ENCODE measurements at regions not wholly inside any gene's neighbourhood (a gene's known extent, or its start where the extent isn't known, plus 50 kb on each side); places are given as distances from the start of the nearest gene placed in this dataset.

DNA sequence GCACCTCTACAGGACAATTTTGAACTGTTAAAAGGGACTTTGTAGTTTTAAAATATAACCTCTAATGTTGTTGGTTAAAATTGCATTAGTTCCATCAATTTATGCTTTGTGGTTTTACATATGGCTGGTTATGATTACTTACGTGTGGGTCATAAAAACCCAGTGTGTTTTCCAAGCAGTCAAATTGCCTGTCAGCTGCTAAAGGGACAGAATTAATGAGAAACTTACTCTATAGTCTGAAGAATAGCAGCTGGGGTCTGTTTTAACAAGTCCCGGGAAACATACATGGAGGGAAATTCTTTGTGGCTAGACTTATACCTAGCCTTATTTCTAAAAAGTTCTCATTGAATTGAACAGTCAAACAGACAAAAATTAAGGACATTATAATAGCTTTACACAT lies 820.9 kb upstream of the ADGRL4 start:
- Histone ChIP-seq H3K36me3 (no peaks in the 10 kb centered on the region), H3K4me3 (no peak overlapping the region), H3K27me3 (replicated peaks; ENCODE audit: insufficient read depth) (no peaks in the 10 kb centered on the region), H3K27ac (no peak overlapping the region), H3K9me3 (no peaks in the 10 kb centered on the region), H3K4me1 (replicated peaks) (no peaks in the 10 kb centered on the region)
- DNase-seq (ENCODE audit: low spot score), result no peak
- WGBS, result 24% methylated on average over 2 of the region's 2 CpGs
- intact Hi-C loops (cut with DNase I), result no loop called here
- TF ChIP-seq, protein P1, sequence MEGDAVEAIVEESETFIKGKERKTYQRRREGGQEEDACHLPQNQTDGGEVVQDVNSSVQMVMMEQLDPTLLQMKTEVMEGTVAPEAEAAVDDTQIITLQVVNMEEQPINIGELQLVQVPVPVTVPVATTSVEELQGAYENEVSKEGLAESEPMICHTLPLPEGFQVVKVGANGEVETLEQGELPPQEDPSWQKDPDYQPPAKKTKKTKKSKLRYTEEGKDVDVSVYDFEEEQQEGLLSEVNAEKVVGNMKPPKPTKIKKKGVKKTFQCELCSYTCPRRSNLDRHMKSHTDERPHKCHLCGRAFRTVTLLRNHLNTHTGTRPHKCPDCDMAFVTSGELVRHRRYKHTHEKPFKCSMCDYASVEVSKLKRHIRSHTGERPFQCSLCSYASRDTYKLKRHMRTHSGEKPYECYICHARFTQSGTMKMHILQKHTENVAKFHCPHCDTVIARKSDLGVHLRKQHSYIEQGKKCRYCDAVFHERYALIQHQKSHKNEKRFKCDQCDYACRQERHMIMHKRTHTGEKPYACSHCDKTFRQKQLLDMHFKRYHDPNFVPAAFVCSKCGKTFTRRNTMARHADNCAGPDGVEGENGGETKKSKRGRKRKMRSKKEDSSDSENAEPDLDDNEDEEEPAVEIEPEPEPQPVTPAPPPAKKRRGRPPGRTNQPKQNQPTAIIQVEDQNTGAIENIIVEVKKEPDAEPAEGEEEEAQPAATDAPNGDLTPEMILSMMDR (IDR thresholded peaks at IDR 0.05), result no peak
- TF ChIP-seq POLR2AphosphoS5 (IDR thresholded peaks at IDR 0.05), result no peak
- TF ChIP-seq POLR2A (IDR thresholded peaks at IDR 0.05), result no peak

DNA sequence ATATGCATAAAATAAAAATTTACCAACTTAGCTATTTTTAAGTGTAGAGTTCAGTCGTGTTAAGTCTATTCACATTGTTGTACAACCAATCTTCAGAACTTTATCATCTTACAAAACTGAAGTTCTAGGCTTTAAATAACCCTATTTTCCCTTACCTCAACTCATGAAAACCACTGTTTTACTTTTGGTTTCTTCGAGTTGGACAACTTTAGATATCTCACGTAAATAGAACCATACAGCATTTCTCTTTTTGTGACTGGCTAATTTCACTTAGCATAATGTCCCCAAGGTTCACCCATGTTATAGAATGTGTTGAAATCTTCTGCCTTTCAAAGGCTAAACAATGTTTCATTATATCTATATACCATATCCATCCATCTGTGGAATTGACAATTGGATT lies 819.0 kb upstream of the ADGRL4 start:
- Histone ChIP-seq H3K27ac (no peak overlapping the region), H3K4me1 (replicated peaks) (no peaks in the 10 kb centered on the region), H3K27me3 (replicated peaks; ENCODE audit: insufficient read depth) (no peaks in the 10 kb centered on the region), H3K9me3 (no peaks in the 10 kb centered on the region), H3K36me3 (no peaks in the 10 kb centered on the region), H3K4me3 (no peak overlapping the region)
- DNase-seq (ENCODE audit: low spot score), result no peak
- intact Hi-C loops (cut with DNase I), result no loop called here
- no peak for TF ChIP-seq POLR2A (IDR thresholded peaks at IDR 0.05)
- TF ChIP-seq, protein P1 (IDR thresholded peaks at IDR 0.05), result no peak
- no peak for TF ChIP-seq POLR2AphosphoS5 (IDR thresholded peaks at IDR 0.05)
- WGBS, result 93% methylated on average over 3 of the region's 3 CpGs

DNA sequence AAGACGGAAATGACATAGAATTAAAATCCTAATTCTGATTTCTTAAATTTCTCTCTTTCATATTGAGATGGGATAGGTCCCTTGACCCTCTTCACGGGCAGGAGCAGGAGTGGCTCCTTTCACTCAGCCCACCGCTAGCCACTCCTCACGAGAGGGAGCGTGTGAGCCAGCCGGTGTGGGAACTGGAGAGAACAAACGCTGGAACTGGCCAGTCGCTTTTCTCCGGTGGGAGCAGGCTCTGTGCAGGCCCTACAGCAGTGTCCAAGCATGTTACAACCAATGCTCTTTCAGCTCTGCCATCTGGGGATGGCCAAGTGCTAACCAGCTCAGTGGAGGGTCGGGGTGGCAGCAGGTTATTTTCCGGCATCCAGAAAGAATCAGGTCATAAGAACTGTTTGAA lies 815.5 kb upstream of the ADGRL4 start:
- Histone ChIP-seq H3K27ac (no peak overlapping the region), H3K4me1 (replicated peaks) (no peaks in the 10 kb centered on the region), H3K9me3 (no peaks in the 10 kb centered on the region), H3K4me3 (no peak overlapping the region), H3K27me3 (replicated peaks; ENCODE audit: insufficient read depth) (no peaks in the 10 kb centered on the region), H3K36me3 (no peaks in the 10 kb centered on the region)
- intact Hi-C loops (cut with DNase I), result no loop called here
- 95% methylated on average over 11 of the region's 11 CpGs for WGBS
- TF ChIP-seq POLR2AphosphoS5 (IDR thresholded peaks at IDR 0.05) (no peak), POLR2A (IDR thresholded peaks at IDR 0.05) (no peak)
- TF ChIP-seq, protein P1 (IDR thresholded peaks at IDR 0.05), result no peak
- no peak for DNase-seq (ENCODE audit: low spot score)

DNA sequence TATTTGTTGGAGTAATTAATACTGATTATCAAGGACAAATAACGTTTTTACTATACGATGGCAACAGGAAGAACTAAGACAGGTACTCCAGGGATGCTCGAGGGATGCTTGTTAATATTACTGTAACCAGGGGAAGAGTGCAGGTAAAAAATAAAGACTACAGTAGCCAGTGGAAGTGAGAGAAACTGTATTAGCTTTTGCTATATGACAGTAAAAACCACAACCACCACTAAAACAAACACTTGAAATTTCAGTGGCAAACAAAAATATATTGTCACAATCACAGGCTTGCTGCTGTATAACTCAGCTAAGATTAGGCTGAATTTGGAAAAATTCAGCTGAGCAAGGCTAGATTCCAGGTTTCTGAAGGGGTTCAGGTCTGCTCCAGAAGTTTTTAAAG lies 812.6 kb upstream of the ADGRL4 start:
- H3K27me3 ChIP-seq (replicated peaks; ENCODE audit: insufficient read depth), result no peaks in the 10 kb centered on the region
- no peaks in the 10 kb centered on the region for H3K9me3 ChIP-seq
- intact Hi-C loops (cut with DNase I), result no loop called here
- DNase-seq (ENCODE audit: low spot score), result no peak
- no peak overlapping the region for H3K4me3 ChIP-seq
- 89% methylated on average over 3 of the region's 3 CpGs for WGBS
- H3K36me3 ChIP-seq, result no peaks in the 10 kb centered on the region
- no peak overlapping the region for H3K27ac ChIP-seq
- TF ChIP-seq, protein P1 (IDR thresholded peaks at IDR 0.05), result no peak
- TF ChIP-seq POLR2A (IDR thresholded peaks at IDR 0.05) (no peak), POLR2AphosphoS5 (IDR thresholded peaks at IDR 0.05) (no peak)
- no peaks in the 10 kb centered on the region for H3K4me1 ChIP-seq (replicated peaks)

DNA sequence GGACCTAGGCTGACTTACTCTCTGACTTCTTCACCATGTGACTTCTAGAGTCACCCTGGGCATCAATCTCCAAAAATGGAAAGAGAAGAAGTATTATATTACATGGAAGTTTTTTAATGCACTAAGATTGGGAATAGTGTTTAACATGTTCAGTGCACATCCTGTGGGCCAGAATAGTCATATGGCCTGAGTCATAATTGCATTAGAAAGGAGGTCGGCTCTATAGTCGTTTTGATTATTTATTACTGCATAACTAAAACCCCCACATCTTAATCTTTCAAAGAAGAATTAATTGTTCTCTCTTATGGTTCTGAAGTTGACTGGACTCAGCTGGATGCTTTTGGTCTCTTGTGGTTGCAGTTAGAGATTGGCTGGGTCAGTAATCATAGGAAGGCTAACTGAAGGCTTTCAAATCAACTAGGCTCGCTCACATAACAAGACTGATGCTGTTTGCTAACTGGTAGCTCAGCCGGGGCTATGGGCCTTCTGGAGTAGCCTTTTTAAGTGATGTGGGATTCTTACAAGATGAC lies 810.6 kb upstream of the ADGRL4 start:
- 63% methylated on average over 4 of the region's 4 CpGs for WGBS
- intact Hi-C loops (cut with DNase I), result no loop called here

More for the DNA sequence above, 810.6 kb upstream of the ADGRL4 start:
- no peak overlapping the region for H3K4me3 ChIP-seq
- no peaks in the 10 kb centered on the region for H3K27me3 ChIP-seq (replicated peaks; ENCODE audit: insufficient read depth)
- H3K36me3 ChIP-seq, result no peaks in the 10 kb centered on the region
- H3K27ac ChIP-seq, result no peak overlapping the region
- TF ChIP-seq POLR2AphosphoS5 (IDR thresholded peaks at IDR 0.05), result no peak
- TF ChIP-seq, protein P1 (IDR thresholded peaks at IDR 0.05), result no peak
- no peak for TF ChIP-seq POLR2A (IDR thresholded peaks at IDR 0.05)
- no peaks in the 10 kb centered on the region for H3K4me1 ChIP-seq (replicated peaks)
- H3K9me3 ChIP-seq, result no peaks in the 10 kb centered on the region
- no peak for DNase-seq (ENCODE audit: low spot score)

Measured in prostate gland (tissue), 2 donors.